Uterus (tissue), 3 donors: ENCODE measurements at regions not wholly inside any gene's neighbourhood (a gene's known extent, or its start where the extent isn't known, plus 50 kb on each side); places are given as distances from the start of the nearest gene placed in this dataset.

ENCODE experiments used
- DNase-seq, 2 donors: peaks; one replicate each; pipeline ENCODE4 v3.0.0-alpha.2; 2019 to 2020
- H3K27ac ChIP-seq, 2 donors: fragments of 200-600 bp; sonication (generic); 1 replicate in 1 of 2; 2 replicates in 1 of 2; pipeline ENCODE4 v1.5.1; 2016 to 2018
- H3K27me3 ChIP-seq, 2 donors: fragments of 200-600 bp; sonication (generic); one replicate each; pipeline ENCODE4 v1.5.1; 2018 to 2019; ENCODE audit warnings: control low read depth in 1 of 2
- H3K36me3 ChIP-seq, 2 donors: fragments of 200-600 bp; sonication (generic); one replicate each; pipeline ENCODE4 v1.5.1; 2019; ENCODE audit warnings: control low read depth in 1 of 2
- H3K4me1 ChIP-seq, 2 donors: fragments of 200-600 bp; sonication (generic); one replicate each; pipeline ENCODE4 v1.5.1; 2018 to 2019; ENCODE audit warnings: control low read depth in 1 of 2
- H3K4me3 ChIP-seq, 2 donors: fragments of 200-600 bp; sonication (generic); 1 replicate in 1 of 2; 2 replicates in 1 of 2; pipeline ENCODE4 v1.5.1; 2018 to 2019; ENCODE audit warnings: mild to moderate bottlenecking in 1 of 2
- H3K9me3 ChIP-seq, 2 donors: fragments of 200-600 bp; sonication (generic); one replicate each; pipeline ENCODE4 v1.5.1; 2019; ENCODE audit warnings: control low read depth in 1 of 2
- POLR2A ChIP-seq, 2 donors: fragments of 450-650 bp; IDR thresholded peaks; one replicate each; pipeline ENCODE4 v1.6.1; 2016; ENCODE audit warnings: antibody characterized with exemption in 2 of 2, mild to moderate bottlenecking in 1 of 2, moderate library complexity in 1 of 2
- intact Hi-C: fragments of 100-400 bp; cut with DNase I; formaldehyde crosslinking; loops from one replicate; pipeline ENCODE4 v1.15.1; 2023; ENCODE audit warnings: low total_unique reads
- TF ChIP-seq, protein P1 (sequence below), 4 experiments: fragments of 200-600 bp in 2 of 4; fragments of 450-650 bp in 2 of 4; sonication (generic) in 2 of 4; IDR thresholded peaks; one replicate each; pipeline ENCODE4 v1.5.1; 2016 to 2019; ENCODE audit warnings: antibody characterized with exemption in 4 of 4, mild to moderate bottlenecking in 2 of 4, moderate library complexity in 1 of 4
- donor health status: DM: yes; HTN: yes; CAD: no.

DNA sequence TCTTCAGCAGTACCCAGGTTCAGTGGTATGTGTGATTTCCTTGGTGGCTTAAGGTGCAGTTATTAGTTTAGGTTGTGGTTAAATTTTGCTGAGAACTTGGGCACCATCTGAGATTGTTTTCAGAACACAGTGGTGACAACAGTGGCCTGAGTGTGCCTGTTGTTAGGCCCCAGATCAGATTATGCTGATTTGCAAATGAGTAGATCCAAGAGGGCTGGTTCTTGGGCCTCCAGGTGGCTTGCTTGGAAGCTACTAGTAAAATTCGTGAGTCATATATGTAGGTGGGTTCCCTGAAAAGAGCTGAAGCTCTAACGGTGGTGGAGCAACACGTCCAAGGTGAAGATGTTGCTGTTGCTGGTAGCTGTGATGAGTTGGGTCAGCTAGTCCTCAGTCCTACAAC lies 2619.6 kb downstream of the PCDH7 start:
- intact Hi-C loops: no loop called here
- H3K4me1 ChIP-seq: no peaks in the 10 kb centered on the region
- H3K9me3 ChIP-seq: no peaks in the 10 kb centered on the region
- H3K27me3 ChIP-seq: no peaks in the 10 kb centered on the region
- TF ChIP-seq, protein P1, sequence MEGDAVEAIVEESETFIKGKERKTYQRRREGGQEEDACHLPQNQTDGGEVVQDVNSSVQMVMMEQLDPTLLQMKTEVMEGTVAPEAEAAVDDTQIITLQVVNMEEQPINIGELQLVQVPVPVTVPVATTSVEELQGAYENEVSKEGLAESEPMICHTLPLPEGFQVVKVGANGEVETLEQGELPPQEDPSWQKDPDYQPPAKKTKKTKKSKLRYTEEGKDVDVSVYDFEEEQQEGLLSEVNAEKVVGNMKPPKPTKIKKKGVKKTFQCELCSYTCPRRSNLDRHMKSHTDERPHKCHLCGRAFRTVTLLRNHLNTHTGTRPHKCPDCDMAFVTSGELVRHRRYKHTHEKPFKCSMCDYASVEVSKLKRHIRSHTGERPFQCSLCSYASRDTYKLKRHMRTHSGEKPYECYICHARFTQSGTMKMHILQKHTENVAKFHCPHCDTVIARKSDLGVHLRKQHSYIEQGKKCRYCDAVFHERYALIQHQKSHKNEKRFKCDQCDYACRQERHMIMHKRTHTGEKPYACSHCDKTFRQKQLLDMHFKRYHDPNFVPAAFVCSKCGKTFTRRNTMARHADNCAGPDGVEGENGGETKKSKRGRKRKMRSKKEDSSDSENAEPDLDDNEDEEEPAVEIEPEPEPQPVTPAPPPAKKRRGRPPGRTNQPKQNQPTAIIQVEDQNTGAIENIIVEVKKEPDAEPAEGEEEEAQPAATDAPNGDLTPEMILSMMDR (IDR thresholded peaks at IDR 0.05): no peak
- no peak for TF ChIP-seq POLR2A (IDR thresholded peaks at IDR 0.05)
- no peak for DNase-seq
- no peak overlapping the region for H3K4me3 ChIP-seq
- H3K27ac ChIP-seq: no peak overlapping the region
- no peaks in the 10 kb centered on the region for H3K36me3 ChIP-seq

DNA sequence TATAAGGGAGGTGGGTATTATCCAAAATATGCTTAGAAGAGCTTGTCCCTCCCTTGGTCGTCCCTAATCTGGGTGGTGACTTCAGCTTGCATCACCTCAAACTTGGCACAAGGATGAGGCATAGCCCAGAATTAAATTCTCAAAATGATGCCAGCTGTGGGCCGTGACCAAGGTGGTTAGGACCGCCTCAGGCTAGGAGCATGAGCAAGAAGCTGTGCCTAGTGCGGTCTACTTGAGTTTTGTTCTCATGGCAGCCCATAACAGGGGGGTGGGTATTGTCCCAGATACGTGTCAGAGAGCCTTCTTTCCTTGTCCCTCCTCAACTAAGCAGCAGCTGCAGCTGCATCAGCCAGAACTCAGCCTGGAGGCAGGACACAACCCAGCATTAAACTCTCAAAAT lies 2620.0 kb downstream of the PCDH7 start:
- no peak for DNase-seq
- TF ChIP-seq, protein P1 (IDR thresholded peaks at IDR 0.05): no peak
- no peak for TF ChIP-seq POLR2A (IDR thresholded peaks at IDR 0.05)
- H3K27me3 ChIP-seq: no peaks in the 10 kb centered on the region
- H3K36me3 ChIP-seq: no peaks in the 10 kb centered on the region
- intact Hi-C loops: no loop called here
- no peak overlapping the region for H3K27ac ChIP-seq
- no peak overlapping the region for H3K4me3 ChIP-seq
- H3K4me1 ChIP-seq: no peaks in the 10 kb centered on the region
- no peaks in the 10 kb centered on the region for H3K9me3 ChIP-seq

DNA sequence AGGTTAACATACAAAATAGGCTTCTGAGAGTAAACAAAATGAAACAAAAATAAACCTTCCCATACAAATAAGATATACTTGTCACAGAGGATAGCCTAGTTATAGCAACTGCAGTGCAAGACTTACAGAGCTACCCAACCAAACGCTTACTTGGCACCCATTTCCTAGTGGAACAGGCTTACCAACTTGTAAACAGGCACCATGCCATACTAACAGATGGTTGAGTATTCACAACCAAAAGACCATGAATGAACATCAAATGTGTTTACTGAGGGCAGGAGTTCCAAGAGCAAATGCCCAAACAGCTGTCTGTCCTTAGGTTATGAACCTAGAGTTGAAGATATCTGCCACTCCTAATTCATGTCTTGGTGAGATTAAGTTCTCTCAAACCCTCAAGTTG lies 2629.2 kb downstream of the PCDH7 start:
- Histone ChIP-seq H3K9me3 (no peaks in the 10 kb centered on the region), H3K36me3 (no peaks in the 10 kb centered on the region), H3K4me1 (no peaks in the 10 kb centered on the region), H3K4me3 (no peak overlapping the region), H3K27me3 (no peaks in the 10 kb centered on the region), H3K27ac (no peak overlapping the region)
- TF ChIP-seq, protein P1 (IDR thresholded peaks at IDR 0.05): no peak
- no peak for TF ChIP-seq POLR2A (IDR thresholded peaks at IDR 0.05)
- intact Hi-C loops: no loop called here
- no peak for DNase-seq

DNA sequence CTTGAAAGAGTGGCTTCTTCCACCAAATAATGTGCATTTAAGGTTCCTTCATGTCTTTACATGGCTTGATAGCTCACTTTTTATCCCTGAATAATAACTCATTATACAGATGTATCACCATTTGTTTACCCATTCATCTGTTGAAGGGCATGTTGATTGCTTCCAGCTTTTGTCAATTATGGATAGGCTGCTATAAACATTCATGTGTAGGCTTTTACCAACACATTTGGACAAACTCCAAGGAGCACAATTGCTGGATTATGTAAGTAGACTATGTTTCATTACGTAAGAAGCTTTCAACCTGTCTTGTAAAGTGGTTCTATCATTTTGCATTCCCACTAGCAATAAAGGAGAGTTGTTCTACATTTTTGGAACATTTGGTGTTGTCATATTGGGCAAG lies 2637.0 kb downstream of the PCDH7 start:
- Histone ChIP-seq H3K27me3 (no peaks in the 10 kb centered on the region), H3K4me3 (no peak overlapping the region), H3K9me3 (no peaks in the 10 kb centered on the region), H3K36me3 (no peaks in the 10 kb centered on the region), H3K4me1 (no peaks in the 10 kb centered on the region), H3K27ac (no peak overlapping the region)
- TF ChIP-seq, protein P1 (IDR thresholded peaks at IDR 0.05): no peak
- no peak for TF ChIP-seq POLR2A (IDR thresholded peaks at IDR 0.05)
- intact Hi-C loops: no loop called here
- DNase-seq: no peak

DNA sequence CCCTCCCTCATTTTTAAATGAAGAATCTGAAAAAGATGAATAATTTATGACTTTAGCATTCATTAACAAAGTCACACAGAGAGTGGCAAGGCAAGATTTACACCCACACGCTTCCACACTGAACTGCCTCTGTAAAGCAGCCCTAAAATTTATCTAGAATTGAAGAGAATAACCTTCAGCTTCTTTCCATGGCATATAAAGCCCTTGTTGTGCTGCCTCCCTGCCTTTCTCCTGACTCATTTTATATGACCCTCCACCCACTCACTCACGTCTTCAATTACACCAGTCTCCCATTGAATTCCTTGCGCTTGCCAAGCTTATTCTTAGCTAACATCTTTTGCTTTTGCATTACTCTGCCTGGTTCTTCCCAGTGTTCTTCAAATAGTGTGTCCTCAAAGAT lies 2649.3 kb downstream of the PCDH7 start:
- no peak for DNase-seq
- H3K4me3 ChIP-seq: no peak overlapping the region
- no peak overlapping the region for H3K27ac ChIP-seq
- no peaks in the 10 kb centered on the region for H3K4me1 ChIP-seq
- no peak for TF ChIP-seq POLR2A (IDR thresholded peaks at IDR 0.05)
- TF ChIP-seq, protein P1 (IDR thresholded peaks at IDR 0.05): no peak
- no peaks in the 10 kb centered on the region for H3K27me3 ChIP-seq
- intact Hi-C loops: no loop called here
- no peaks in the 10 kb centered on the region for H3K9me3 ChIP-seq
- no peaks in the 10 kb centered on the region for H3K36me3 ChIP-seq
